AG04450 (cell line): ENCODE measurements at regions not wholly inside any gene's neighbourhood (a gene's known extent, or its start where the extent isn't known, plus 50 kb on each side); places are given as distances from the start of the nearest gene placed in this dataset.
"Not testable (repeated sequence)": the region's sequence is repeated elsewhere in the genome, so short reads cannot be mapped to it uniquely, and the experiment has no call there.

Experiments used
- CTCF ChIA-PET: fragments of 300-600, 350-600 bp; formaldehyde crosslinking; extraction: SDS; loops from one replicate; lab custom pipeline; 2022; ENCODE audit warnings: antibody characterized with exemption, inconsistent platforms; lab: Charles Lee
- POLR2A ChIA-PET: fragments of 350-600 bp; formaldehyde crosslinking; extraction: SDS; loops from one replicate; lab custom pipeline; 2021; ENCODE audit warnings: antibody characterized with exemption, inconsistent platforms; lab: Yijun Ruan, JAX
- DNase-seq: peaks from one replicate; pipeline ENCODE4 v3.0.0-alpha.2; 2011; ENCODE audit warnings: low read depth, low spot score
- H3K27ac ChIP-seq: one replicate; pipeline ENCODE4 v1.5.1; 2012; ENCODE audit warnings: low read depth, low read length, control low read depth
- H3K27me3 ChIP-seq: one replicate; pipeline ENCODE4 v1.6.0; 2012; ENCODE audit warnings: low read length; ENCODE audit not compliant: control insufficient read depth, insufficient read depth
- H3K4me3 ChIP-seq: 2 replicates; pipeline ENCODE4 v1.5.1; 2011; ENCODE audit warnings: mild to moderate bottlenecking, low read depth, low read length, control low read depth
- H3K9me3 ChIP-seq: 2 replicates; pipeline ENCODE4 v1.5.1; 2012; ENCODE audit warnings: low read length; ENCODE audit not compliant: control insufficient read depth, insufficient read depth
- TF ChIP-seq, protein P1 (sequence below): IDR thresholded peaks from 2 replicates; pipeline ENCODE4 v1.5.1; 2011; ENCODE audit warnings: low read depth, low read length, control low read depth, inconsistent platforms

- H3K27me3 ChIP-seq: peaks cover 4% of the 10 kb centered on the region
- TF ChIP-seq, protein P1, sequence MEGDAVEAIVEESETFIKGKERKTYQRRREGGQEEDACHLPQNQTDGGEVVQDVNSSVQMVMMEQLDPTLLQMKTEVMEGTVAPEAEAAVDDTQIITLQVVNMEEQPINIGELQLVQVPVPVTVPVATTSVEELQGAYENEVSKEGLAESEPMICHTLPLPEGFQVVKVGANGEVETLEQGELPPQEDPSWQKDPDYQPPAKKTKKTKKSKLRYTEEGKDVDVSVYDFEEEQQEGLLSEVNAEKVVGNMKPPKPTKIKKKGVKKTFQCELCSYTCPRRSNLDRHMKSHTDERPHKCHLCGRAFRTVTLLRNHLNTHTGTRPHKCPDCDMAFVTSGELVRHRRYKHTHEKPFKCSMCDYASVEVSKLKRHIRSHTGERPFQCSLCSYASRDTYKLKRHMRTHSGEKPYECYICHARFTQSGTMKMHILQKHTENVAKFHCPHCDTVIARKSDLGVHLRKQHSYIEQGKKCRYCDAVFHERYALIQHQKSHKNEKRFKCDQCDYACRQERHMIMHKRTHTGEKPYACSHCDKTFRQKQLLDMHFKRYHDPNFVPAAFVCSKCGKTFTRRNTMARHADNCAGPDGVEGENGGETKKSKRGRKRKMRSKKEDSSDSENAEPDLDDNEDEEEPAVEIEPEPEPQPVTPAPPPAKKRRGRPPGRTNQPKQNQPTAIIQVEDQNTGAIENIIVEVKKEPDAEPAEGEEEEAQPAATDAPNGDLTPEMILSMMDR: no peak
- POLR2A ChIA-PET: no interaction called here
- H3K27ac ChIP-seq: no peak overlapping the region
- DNase-seq: no peak
- no peak overlapping the region for H3K4me3 ChIP-seq
- H3K9me3 ChIP-seq: no peaks in the 10 kb centered on the region
- CTCF ChIA-PET: no interaction called here
Observed at GRCh38 chr2:95719473-95720060, 127.8 kb downstream of the TRIM43 start.

DNA sequence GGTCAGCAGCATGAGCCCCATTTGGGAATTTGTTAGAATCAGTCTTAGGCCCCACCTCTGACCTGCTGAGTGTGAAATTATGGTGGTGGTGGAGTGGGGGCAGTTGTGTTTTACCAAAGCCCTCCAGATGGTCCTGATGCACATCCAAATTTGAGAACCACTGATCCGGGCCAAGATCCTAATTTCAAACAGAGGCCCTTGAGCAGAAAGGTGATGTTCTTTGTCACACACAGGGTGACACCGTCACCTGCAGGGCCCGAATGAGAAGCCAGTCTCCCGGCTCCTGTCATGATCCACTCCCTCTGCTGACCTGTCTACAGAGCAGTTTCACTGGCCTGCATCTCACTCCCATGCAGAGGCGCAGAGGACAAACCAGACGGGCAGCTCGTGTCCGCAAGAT is 129.9 kb downstream of the TRIM43 start:
- Histone ChIP-seq H3K27ac (no peak overlapping the region), H3K27me3 (peaks cover 4% of the 10 kb centered on the region), H3K9me3 (no peaks in the 10 kb centered on the region), H3K4me3 (no peak overlapping the region)
- no peak for DNase-seq
- ChIA-PET POLR2A (no interaction called here), CTCF (no interaction called here)
- TF ChIP-seq, protein P1: no peak

GRCh38 chr2:95722131-95722697 is 130.4 kb downstream of the TRIM43 start:
- ChIA-PET POLR2A (no interaction called here), CTCF (no interaction called here)
- TF ChIP-seq, protein P1: no peak

DNA sequence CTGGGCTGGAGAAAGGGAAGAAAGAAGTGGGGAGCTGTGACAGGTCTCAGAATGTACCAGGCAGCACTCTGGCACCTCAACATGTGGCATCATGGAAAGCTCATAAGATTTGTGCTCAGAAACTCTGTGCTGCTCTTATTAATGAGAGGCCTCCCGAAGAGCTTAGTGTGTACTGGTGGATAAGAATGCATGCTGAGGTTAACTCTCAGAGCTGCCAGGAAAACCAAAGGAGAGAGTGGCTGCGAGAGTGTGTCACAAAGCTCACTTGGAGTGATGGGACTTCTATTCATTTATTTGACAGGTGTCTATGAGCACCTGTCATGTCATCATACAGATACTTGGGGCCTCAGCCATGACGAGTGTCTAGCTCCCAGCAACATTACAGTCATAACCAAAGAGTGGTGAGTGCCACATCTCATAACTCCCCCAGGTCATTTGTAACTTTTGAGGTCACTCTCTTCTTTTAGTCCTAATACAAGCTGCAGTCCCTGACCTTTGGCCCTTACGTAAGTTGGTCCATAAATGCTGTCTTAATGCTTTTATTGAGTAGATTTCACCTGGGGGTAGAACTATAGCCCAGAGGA is 131.9 kb downstream of the TRIM43 start:
- H3K27ac ChIP-seq, H3K9me3 ChIP-seq, H3K4me3 ChIP-seq, DNase-seq, POLR2A ChIA-PET, H3K27me3 ChIP-seq: not testable (repeated sequence)
- CTCF ChIA-PET: interaction anchor here (1.4 kb wide), 1 partner anchor 335 kb away, joined by 6 read pairs; no protein-coding TSS in a partner anchor

More at GRCh38 chr2:95722131-95722697, 130.4 kb downstream of the TRIM43 start:
- H3K4me3 ChIP-seq: no peak overlapping the region
- DNase-seq: no peak
- no peaks in the 10 kb centered on the region for H3K9me3 ChIP-seq
- H3K27me3 ChIP-seq: peaks cover 4% of the 10 kb centered on the region
- no peak overlapping the region for H3K27ac ChIP-seq

- H3K27ac ChIP-seq, DNase-seq, H3K27me3 ChIP-seq, POLR2A ChIA-PET, H3K4me3 ChIP-seq, H3K9me3 ChIP-seq: not testable (repeated sequence)
- CTCF ChIA-PET: interaction anchor here (1.2 kb wide), 1 partner anchor 322 kb away, joined by 3 read pairs; the partner anchor contains the start of gene FAHD2A
Observed at GRCh38 chr2:95725191-95725590, 133.4 kb downstream of the TRIM43 start.

DNA sequence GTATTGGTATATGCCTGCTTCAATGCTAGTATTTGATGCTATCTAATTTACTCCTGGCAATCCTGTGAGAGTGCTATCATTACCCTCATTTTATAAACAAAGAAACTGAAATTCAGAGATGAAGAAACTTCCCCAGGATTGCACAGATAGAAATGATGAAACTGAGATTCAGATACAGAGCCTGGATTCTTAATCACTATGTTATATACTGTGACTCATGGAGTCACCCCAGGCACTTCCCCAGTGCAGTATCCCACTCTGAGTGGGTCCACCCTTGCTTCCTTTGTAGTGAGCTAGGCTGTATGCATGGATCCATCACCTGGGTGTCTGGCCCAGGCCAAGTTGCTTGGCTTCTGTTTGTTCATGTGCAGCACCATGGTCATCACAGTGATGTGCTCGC is 133.9 kb downstream of the TRIM43 start:
- H3K27ac ChIP-seq, H3K4me3 ChIP-seq, POLR2A ChIA-PET, DNase-seq, H3K9me3 ChIP-seq, H3K27me3 ChIP-seq: not testable (repeated sequence)
- CTCF ChIA-PET: interaction anchor here (1.2 to 4.3 kb wide), 2 partner anchors 312 to 323 kb away, joined by 3 to 19 read pairs; partner anchors contain the start of gene FAHD2A

GRCh38 chr2:95727420-95727819 is 135.6 kb downstream of the TRIM43 start:
- POLR2A ChIA-PET, DNase-seq, H3K4me3 ChIP-seq, H3K9me3 ChIP-seq, H3K27me3 ChIP-seq, H3K27ac ChIP-seq: not testable (repeated sequence)
- CTCF ChIA-PET: interaction anchor here (1.4 to 4.3 kb wide), 3 partner anchors 313 to 338 kb away, joined by 4 to 19 read pairs (median 7); no protein-coding TSS in a partner anchor
